GM12891 (cell line): ENCODE measurements at regions not wholly inside any gene's neighbourhood (a gene's known extent, or its start where the extent isn't known, plus 50 kb on each side); places are given as distances from the start of the nearest gene placed in this dataset.
"Not testable (repeated sequence)": the region's sequence is repeated elsewhere in the genome, so short reads cannot be mapped to it uniquely, and the experiment has no call there.

Source experiments
- DNase-seq: peaks from one replicate; pipeline ENCODE4 v3.0.0; 2011; ENCODE audit warnings: low spot score; ENCODE audit not compliant: insufficient read length
- FAIRE-seq: peaks from 2 replicates; lab custom pipeline; 2011; peaks lifted over from hg19 to GRCh38; lab: Jason Lieb, UNC
- PAX5 ChIP-seq: IDR thresholded peaks from 2 replicates; pipeline ENCODE4 v1.6.1; 2011; ENCODE audit warnings: low read length, moderate library complexity, mild to moderate bottlenecking; ENCODE audit not compliant: insufficient read depth, severe bottlenecking
- POLR2A ChIP-seq: IDR thresholded peaks from 2 replicates; pipeline ENCODE4 v1.6.1; 2011; ENCODE audit warnings: low read depth, low read length, control low read depth
- POLR2AphosphoS5 ChIP-seq: IDR thresholded peaks from 2 replicates; pipeline ENCODE4 v1.6.1; 2011; ENCODE audit warnings: low read depth, low read length, control low read depth
- POU2F2 ChIP-seq: IDR thresholded peaks from 2 replicates; pipeline ENCODE4 v1.6.1; 2011; ENCODE audit warnings: low read depth, mild to moderate bottlenecking, control low read depth, low read length, moderate library complexity
- SPI1 ChIP-seq: IDR thresholded peaks from 2 replicates; pipeline ENCODE4 v1.6.1; 2011; ENCODE audit warnings: low read depth, low read length, control low read depth
- TAF1 ChIP-seq: IDR thresholded peaks from 2 replicates; pipeline ENCODE4 v1.6.1; 2011; ENCODE audit warnings: low read depth, low read length, control low read depth

GRCh38 chr14:46596236-46596635 lies 55.3 kb downstream of the RPL10L start:
- TF ChIP-seq TAF1: no peak
- no peak for TF ChIP-seq POLR2A
- TF ChIP-seq PAX5: no peak
- no peak for TF ChIP-seq SPI1
- no peak for TF ChIP-seq POLR2AphosphoS5
- TF ChIP-seq POU2F2: no peak
- FAIRE-seq (no peak), DNase-seq (no peak)

GRCh38 chr14:46582826-46583225 lies 68.8 kb downstream of the RPL10L start:
- TF ChIP-seq POLR2A (no peak), TAF1 (no peak), POU2F2 (no peak), POLR2AphosphoS5 (no peak), PAX5 (no peak)
- FAIRE-seq: no peak
- DNase-seq: no peak

GRCh38 chr14:46581036-46581671 lies 70.4 kb downstream of the RPL10L start:
- no peak for FAIRE-seq
- DNase-seq: peak; percentile 2
- TF ChIP-seq TAF1 (no peak), POLR2A (no peak), PAX5 (no peak), POU2F2 (no peak), SPI1 (no peak), POLR2AphosphoS5 (no peak)

GRCh38 chr14:46574978-46575375 lies 76.6 kb downstream of the RPL10L start:
- FAIRE-seq: no peak
- no peak for TF ChIP-seq TAF1
- no peak for TF ChIP-seq SPI1
- no peak for TF ChIP-seq POLR2A
- no peak for TF ChIP-seq PAX5
- TF ChIP-seq POU2F2: no peak
- no peak for TF ChIP-seq POLR2AphosphoS5
- DNase-seq: no peak

GRCh38 chr14:46574221-46574977 lies 77.2 kb downstream of the RPL10L start:
- FAIRE-seq: no peak
- DNase-seq: no peak

GRCh38 chr14:46573498-46573897 lies 78.1 kb downstream of the RPL10L start:
- DNase-seq: no peak
- FAIRE-seq: no peak
- TF ChIP-seq TAF1: no peak
- no peak for TF ChIP-seq SPI1
- no peak for TF ChIP-seq POLR2AphosphoS5
- TF ChIP-seq POU2F2: no peak
- no peak for TF ChIP-seq POLR2A
- no peak for TF ChIP-seq PAX5

More at GRCh38 chr14:46574221-46574977, 77.2 kb downstream of the RPL10L start:
- TF ChIP-seq POLR2AphosphoS5 (no peak), SPI1 (no peak), POLR2A (no peak), TAF1 (no peak), PAX5 (no peak), POU2F2 (no peak)

- FAIRE-seq (no peak), DNase-seq (no peak)
- TF ChIP-seq POU2F2: no peak
- no peak for TF ChIP-seq TAF1
- no peak for TF ChIP-seq POLR2A
- TF ChIP-seq SPI1: no peak
These were observed 79.6 kb downstream of the RPL10L start for GRCh38 chr14:46571970-46572369.

- not testable (repeated sequence) for DNase-seq, FAIRE-seq
These were observed 83.4 kb downstream of the RPL10L start for GRCh38 chr14:46568161-46568560.

- no peak for FAIRE-seq
- DNase-seq: no peak
These were observed 100.7 kb downstream of the RPL10L start for GRCh38 chr14:46550836-46551235.

GRCh38 chr14:46540986-46541385 lies 110.6 kb downstream of the RPL10L start:
- FAIRE-seq (no peak), DNase-seq (no peak)
- TF ChIP-seq POLR2AphosphoS5: no peak
- no peak for TF ChIP-seq TAF1
- TF ChIP-seq POLR2A: no peak
- TF ChIP-seq POU2F2: no peak
- TF ChIP-seq SPI1: no peak
- TF ChIP-seq PAX5: no peak

More at GRCh38 chr14:46550836-46551235, 100.7 kb downstream of the RPL10L start:
- TF ChIP-seq PAX5: no peak
- TF ChIP-seq TAF1: no peak
- no peak for TF ChIP-seq POU2F2
- no peak for TF ChIP-seq POLR2A
- TF ChIP-seq SPI1: no peak
- no peak for TF ChIP-seq POLR2AphosphoS5
